ENCODE measurements at regions not wholly inside any gene's neighbourhood (a gene's known extent, or its start where the extent isn't known, plus 50 kb on each side); places are given as distances from the start of the nearest gene placed in this dataset.

GRCh38 chr7:24019841-24020240 is 264.1 kb upstream of the NPY start:
- Histone ChIP-seq H3K4me1 (ENCODE audit: control insufficient read depth, extremely low read depth, insufficient read depth, low read length) (no peaks in the 10 kb centered on the region), H2AFZ (ENCODE audit: control insufficient read depth, low read length) (no peak overlapping the region), H3K27ac (ENCODE audit: control insufficient read depth, insufficient read depth, low read length) (no peak overlapping the region), H3K4me3 (ENCODE audit: control insufficient read depth in 2 of 3, extremely low read depth in 1 of 3, insufficient read depth in 2 of 3, low read depth in 1 of 3, low read length in 3 of 3) (no peak overlapping the region), H4K20me1 (ENCODE audit: control insufficient read depth, extremely low read depth, insufficient read depth, low read length) (no peaks in the 10 kb centered on the region), H3K27me3 (ENCODE audit: control insufficient read depth, extremely low read depth, insufficient read depth, low read length) (no peaks in the 10 kb centered on the region), H3K9me1 (ENCODE audit: control insufficient read depth, extremely low read depth, insufficient read depth, low read length) (no peaks in the 10 kb centered on the region), H3K4me2 (ENCODE audit: control insufficient read depth, extremely low read depth, insufficient read depth, low read depth, low read length) (no peak overlapping the region), H3K79me2 (ENCODE audit: control insufficient read depth, insufficient read depth, low read length) (no peaks in the 10 kb centered on the region), H3K9me3 (ENCODE audit: control insufficient read depth, low read depth, low read length) (no peaks in the 10 kb centered on the region), H3K36me3 (ENCODE audit: control insufficient read depth in 2 of 2, extremely low read depth in 1 of 2, insufficient read depth in 2 of 2, low read length in 2 of 2) (no peaks in the 10 kb centered on the region), H3K9ac (ENCODE audit: control insufficient read depth, extremely low read depth, insufficient read depth, low read length) (no peak overlapping the region)
- TF ChIP-seq CTCF (optimal IDR thresholded peaks at IDR 0.05 in 1 of 3, IDR thresholded peaks at IDR 0.05 in 1 of 3, conservative IDR thresholded peaks at IDR 0.05 in 1 of 3; ENCODE audit: extremely low read depth in 1 of 3, insufficient read depth in 2 of 3, low read length in 3 of 3) (no peak), EZH2 (IDR thresholded peaks at IDR 0.05; ENCODE audit: low read length) (no peak)
- DNase-seq (ENCODE audit: low read depth, low spot score) (no peak), FAIRE-seq (no peak)
- dilution Hi-C loops (cut with MboI; ENCODE audit: extremely low pct_ligation_motif_present, low sequenced_read_pairs), result no loop called here

GRCh38 chr7:24024276-24025068 is 259.5 kb upstream of the NPY start:
- no peak overlapping the region for H3K4me2 ChIP-seq (ENCODE audit: control insufficient read depth, extremely low read depth, insufficient read depth, low read depth, low read length)
- FAIRE-seq (no peak), DNase-seq (ENCODE audit: low read depth, low spot score) (no peak)
- H3K36me3 ChIP-seq (ENCODE audit: control insufficient read depth in 2 of 2, extremely low read depth in 1 of 2, insufficient read depth in 2 of 2, low read length in 2 of 2), result no peaks in the 10 kb centered on the region
- no peak overlapping the region for H2AFZ ChIP-seq (ENCODE audit: control insufficient read depth, low read length)
- no peak overlapping the region for H3K9ac ChIP-seq (ENCODE audit: control insufficient read depth, extremely low read depth, insufficient read depth, low read length)
- H4K20me1 ChIP-seq (ENCODE audit: control insufficient read depth, extremely low read depth, insufficient read depth, low read length), result no peaks in the 10 kb centered on the region
- H3K27me3 ChIP-seq (ENCODE audit: control insufficient read depth, extremely low read depth, insufficient read depth, low read length), result no peaks in the 10 kb centered on the region
- dilution Hi-C loops (cut with MboI; ENCODE audit: extremely low pct_ligation_motif_present, low sequenced_read_pairs), result no loop called here
- no peak overlapping the region for H3K4me3 ChIP-seq (ENCODE audit: control insufficient read depth in 2 of 3, extremely low read depth in 1 of 3, insufficient read depth in 2 of 3, low read depth in 1 of 3, low read length in 3 of 3)
- H3K27ac ChIP-seq (ENCODE audit: control insufficient read depth, insufficient read depth, low read length), result no peak overlapping the region
- no peaks in the 10 kb centered on the region for H3K9me3 ChIP-seq (ENCODE audit: control insufficient read depth, low read depth, low read length)
- H3K79me2 ChIP-seq (ENCODE audit: control insufficient read depth, insufficient read depth, low read length), result no peaks in the 10 kb centered on the region
- H3K4me1 ChIP-seq (ENCODE audit: control insufficient read depth, extremely low read depth, insufficient read depth, low read length), result no peaks in the 10 kb centered on the region
- TF ChIP-seq CTCF (optimal IDR thresholded peaks at IDR 0.05 in 1 of 3, IDR thresholded peaks at IDR 0.05 in 1 of 3, conservative IDR thresholded peaks at IDR 0.05 in 1 of 3; ENCODE audit: extremely low read depth in 1 of 3, insufficient read depth in 2 of 3, low read length in 3 of 3) (no peak), EZH2 (IDR thresholded peaks at IDR 0.05; ENCODE audit: low read length) (no peak)
- H3K9me1 ChIP-seq (ENCODE audit: control insufficient read depth, extremely low read depth, insufficient read depth, low read length), result no peaks in the 10 kb centered on the region
